SK-N-SH treated with all-trans-retinoic acid at 6 μM for 48 hours (cell line): ENCODE measurements at regions not wholly inside any gene's neighbourhood (a gene's known extent, or its start where the extent isn't known, plus 50 kb on each side); places are given as distances from the start of the nearest gene placed in this dataset.

ENCODE experiments used
- ARNTL ChIP-seq: fragments of 450-650 bp; formaldehyde crosslinking; IDR thresholded peaks from 2 replicates; pipeline ENCODE4 v1.5.0; 2020; ENCODE audit warnings: low read depth, mild to moderate bottlenecking, moderate library complexity, borderline replicate concordance
- GLIS3 ChIP-seq: fragments of 250-450 bp; sonication (Bioruptor Pico); IDR thresholded peaks from 2 replicates; pipeline ENCODE4 v1.5.0; 2020; ENCODE audit warnings: mild to moderate bottlenecking, moderate library complexity
- ISL1 ChIP-seq: fragments of 250-450 bp; sonication (Bioruptor Pico); IDR thresholded peaks from 2 replicates; pipeline ENCODE4 v2.1.2; 2022; ENCODE audit warnings: mild to moderate bottlenecking, moderate library complexity
- OSR1 ChIP-seq: fragments of 250-450 bp; sonication (Bioruptor Pico); IDR thresholded peaks from 2 replicates; pipeline ENCODE4 v1.8.0; 2022; ENCODE audit warnings: moderate library complexity, mild to moderate bottlenecking, inconsistent platforms
- ZC3H10 ChIP-seq: fragments of 250-450 bp; sonication (Bioruptor Pico); IDR thresholded peaks from 2 replicates; pipeline ENCODE4 v1.5.1; 2021; ENCODE audit warnings: mild to moderate bottlenecking, moderate library complexity
- ZFP3 ChIP-seq: fragments of 250-450 bp; sonication (Bioruptor Pico); IDR thresholded peaks from 2 replicates; pipeline ENCODE4 v1.5.0; 2020; ENCODE audit warnings: mild to moderate bottlenecking, moderate library complexity
- ZNF565 ChIP-seq: fragments of 450-650 bp; formaldehyde crosslinking; conservative IDR thresholded peaks from 2 replicates; pipeline ENCODE4 v1.5.0; 2020; ENCODE audit warnings: low read depth, mild to moderate bottlenecking, moderate library complexity
- ZNF70 ChIP-seq: fragments of 450-650 bp; formaldehyde crosslinking; IDR thresholded peaks from 2 replicates; pipeline ENCODE4 v1.5.0; 2020; ENCODE audit warnings: mild to moderate bottlenecking, moderate library complexity
- TF ChIP-seq, protein P1 (sequence below): fragments of 250-450 bp; sonication (Bioruptor Pico); IDR thresholded peaks from 2 replicates; pipeline ENCODE4 v1.8.0; 2020; ENCODE audit warnings: mild to moderate bottlenecking, moderate library complexity, borderline replicate concordance
- TF ChIP-seq, protein P2 (sequence below): fragments of 250-450 bp; sonication (Bioruptor Pico); IDR thresholded peaks from 2 replicates; pipeline ENCODE4 v1.5.1; 2020; ENCODE audit warnings: low read depth, mild to moderate bottlenecking, moderate library complexity

DNA sequence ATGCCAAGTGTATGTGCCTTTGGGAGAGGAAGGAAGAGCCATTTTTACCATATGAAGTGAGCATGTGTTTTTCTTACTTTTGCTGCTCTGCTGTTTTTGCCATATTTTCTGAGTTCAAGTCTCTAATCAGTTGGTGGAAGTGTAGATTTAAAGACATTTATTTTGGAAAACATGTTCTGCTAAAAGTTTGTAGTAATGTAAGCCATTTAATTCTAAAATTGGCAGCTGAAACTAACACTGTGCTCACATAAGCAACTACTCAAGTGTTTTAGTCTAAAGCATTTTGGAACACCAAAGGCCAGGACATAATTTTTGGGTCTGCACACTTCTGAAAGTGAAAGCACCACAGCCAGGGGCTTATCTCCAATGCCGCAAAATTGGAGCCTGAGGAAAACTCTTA lies 363.4 kb upstream of the ZNF608 start:
- TF ChIP-seq GLIS3 (CRISPR knock-in tag): no peak
- no peak for TF ChIP-seq ZNF565 (CRISPR knock-in tag)
- TF ChIP-seq, protein P1, sequence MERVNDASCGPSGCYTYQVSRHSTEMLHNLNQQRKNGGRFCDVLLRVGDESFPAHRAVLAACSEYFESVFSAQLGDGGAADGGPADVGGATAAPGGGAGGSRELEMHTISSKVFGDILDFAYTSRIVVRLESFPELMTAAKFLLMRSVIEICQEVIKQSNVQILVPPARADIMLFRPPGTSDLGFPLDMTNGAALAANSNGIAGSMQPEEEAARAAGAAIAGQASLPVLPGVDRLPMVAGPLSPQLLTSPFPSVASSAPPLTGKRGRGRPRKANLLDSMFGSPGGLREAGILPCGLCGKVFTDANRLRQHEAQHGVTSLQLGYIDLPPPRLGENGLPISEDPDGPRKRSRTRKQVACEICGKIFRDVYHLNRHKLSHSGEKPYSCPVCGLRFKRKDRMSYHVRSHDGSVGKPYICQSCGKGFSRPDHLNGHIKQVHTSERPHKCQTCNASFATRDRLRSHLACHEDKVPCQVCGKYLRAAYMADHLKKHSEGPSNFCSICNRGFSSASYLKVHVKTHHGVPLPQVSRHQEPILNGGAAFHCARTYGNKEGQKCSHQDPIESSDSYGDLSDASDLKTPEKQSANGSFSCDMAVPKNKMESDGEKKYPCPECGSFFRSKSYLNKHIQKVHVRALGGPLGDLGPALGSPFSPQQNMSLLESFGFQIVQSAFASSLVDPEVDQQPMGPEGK (CRISPR knock-in tag): no peak
- TF ChIP-seq ZFP3: no peak
- TF ChIP-seq ZC3H10 (CRISPR knock-in tag): no peak
- no peak for TF ChIP-seq ARNTL (CRISPR knock-in tag)
- TF ChIP-seq, protein P2, sequence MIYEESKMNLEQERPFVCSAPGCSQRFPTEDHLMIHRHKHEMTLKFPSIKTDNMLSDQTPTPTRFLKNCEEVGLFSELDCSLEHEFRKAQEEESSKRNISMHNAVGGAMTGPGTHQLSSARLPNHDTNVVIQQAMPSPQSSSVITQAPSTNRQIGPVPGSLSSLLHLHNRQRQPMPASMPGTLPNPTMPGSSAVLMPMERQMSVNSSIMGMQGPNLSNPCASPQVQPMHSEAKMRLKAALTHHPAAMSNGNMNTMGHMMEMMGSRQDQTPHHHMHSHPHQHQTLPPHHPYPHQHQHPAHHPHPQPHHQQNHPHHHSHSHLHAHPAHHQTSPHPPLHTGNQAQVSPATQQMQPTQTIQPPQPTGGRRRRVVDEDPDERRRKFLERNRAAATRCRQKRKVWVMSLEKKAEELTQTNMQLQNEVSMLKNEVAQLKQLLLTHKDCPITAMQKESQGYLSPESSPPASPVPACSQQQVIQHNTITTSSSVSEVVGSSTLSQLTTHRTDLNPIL: no peak
- TF ChIP-seq ZNF70 (CRISPR knock-in tag): no peak
- no peak for TF ChIP-seq ISL1
- TF ChIP-seq OSR1 (CRISPR knock-in tag): no peak
